HepG2 (cell line): ENCODE measurements at regions not wholly inside any gene's neighbourhood (a gene's known extent, or its start where the extent isn't known, plus 50 kb on each side); places are given as distances from the start of the nearest gene placed in this dataset.

Experiments used
- ATAC-seq: fragments of 200-7000 bp; cut with Tn5 transposase; 3 replicates; pipeline ENCODE4 v1.9.1; 2020; ENCODE audit warnings: mild to moderate bottlenecking, moderate library complexity
- BruUV-seq: library from RNA; stranded (reverse); fragments of 400-500 nt; replicated peaks from 2 replicates; lab custom pipeline; 2021; lab: Mats Ljungman, UMichigan
- CTCF ChIA-PET: fragments of 300-600 bp; formaldehyde crosslinking; extraction: SDS; loops from one replicate; lab custom pipeline; 2021; ENCODE audit warnings: low total read pairs, inconsistent platforms, low intra/inter-chr PET ratio; lab: Yijun Ruan, JAX
- POLR2A ChIA-PET: fragments of 350-600 bp; sonication (Branson Sonifier 250); formaldehyde crosslinking; loops from one replicate; lab custom pipeline; 2020; ENCODE audit warnings: antibody characterized with exemption, inconsistent platforms; lab: Yijun Ruan, JAX
- DNase-seq: peaks from one replicate; pipeline ENCODE4 v3.0.0-alpha.2; 2015; ENCODE audit warnings: low spot score
- FAIRE-seq: peaks from 3 replicates; lab custom pipeline; 2011; peaks lifted over from hg19 to GRCh38; lab: Jason Lieb, UNC
- H2AFZ ChIP-seq: one replicate; pipeline ENCODE4 v1.6.1; 2011; ENCODE audit warnings: low read length, inconsistent platforms
- H3K27ac ChIP-seq: fragments of 300-600 bp; 3 replicates; pipeline ENCODE4 v1.8.0; 2011; ENCODE audit warnings: mixed run types, mild to moderate bottlenecking, mixed read lengths, low read length, inconsistent platforms; ENCODE audit not compliant: insufficient read depth; ENCODE audit errors: extremely low read length
- H3K27me3 ChIP-seq, 2 experiments: fragments of 200-600 bp in 1 of 2; 2 replicates in 1 of 2; 3 replicates in 1 of 2; pipeline versions ENCODE4 v1.6.0 to v1.8.0; 2011; ENCODE audit warnings: low read length in 2 of 2, mild to moderate bottlenecking in 2 of 2, moderate library complexity in 2 of 2, inconsistent platforms in 1 of 2; ENCODE audit not compliant: insufficient read depth in 2 of 2, control insufficient read depth in 1 of 2
- H3K36me3 ChIP-seq, 2 experiments: fragments of 200-600 bp in 1 of 2; replicated peaks in 1 of 2; 2 replicates in 1 of 2; 3 replicates in 1 of 2; pipeline versions ENCODE4 v1.5.1 to v1.8.0; 2011; ENCODE audit warnings: low read length in 2 of 2, inconsistent platforms in 1 of 2; ENCODE audit not compliant: insufficient read depth in 2 of 2, control insufficient read depth in 1 of 2
- H3K4me1 ChIP-seq: 2 replicates; pipeline ENCODE4 v1.5.1; 2012; ENCODE audit warnings: low read length, inconsistent platforms; ENCODE audit not compliant: insufficient read depth
- H3K4me2 ChIP-seq: 2 replicates; pipeline ENCODE4 v1.6.0; 2011; ENCODE audit warnings: low read depth, low read length, inconsistent platforms
- H3K4me3 ChIP-seq, 3 experiments: fragments of 200-600 bp in 1 of 3; sonication (generic), shearing (Covaris generic) in 1 of 3; replicated peaks in 1 of 3; 2 replicates each; pipeline ENCODE4 v1.5.1; 2011 to 2016; ENCODE audit warnings: low read length in 3 of 3, inconsistent platforms in 2 of 3, low read depth in 2 of 3, mild to moderate bottlenecking in 2 of 3, control low read depth in 1 of 3, mixed read lengths in 1 of 3; ENCODE audit not compliant: insufficient read depth in 1 of 3
- H3K79me2 ChIP-seq: one replicate; pipeline ENCODE4 v1.6.1; 2011; ENCODE audit warnings: low read length, inconsistent platforms; ENCODE audit not compliant: insufficient read depth
- H3K9ac ChIP-seq: 2 replicates; pipeline ENCODE4 v1.6.0; 2011; ENCODE audit warnings: mild to moderate bottlenecking, low read depth, low read length, inconsistent platforms; ENCODE audit not compliant: insufficient read depth
- H3K9me3 ChIP-seq: 2 replicates; pipeline ENCODE4 v1.5.1; 2012; ENCODE audit warnings: mild to moderate bottlenecking, low read length
- H4K20me1 ChIP-seq: 2 replicates; pipeline ENCODE4 v1.6.0; 2011; ENCODE audit warnings: inconsistent platforms, mild to moderate bottlenecking, low read length, moderate library complexity; ENCODE audit not compliant: insufficient read depth
- ZC3H4 ChIP-seq: sonication (generic); formaldehyde crosslinking; IDR thresholded peaks from 2 replicates; pipeline ENCODE4 v1.4.0; 2020; ENCODE audit warnings: missing genetic modification reagents, borderline replicate concordance
- ZNF607 ChIP-seq: sonication (generic); formaldehyde crosslinking; IDR thresholded peaks from 2 replicates; pipeline ENCODE4 v1.5.1; 2020; ENCODE audit warnings: missing genetic modification reagents, mild to moderate bottlenecking, borderline replicate concordance
- WGBS: methylation state at CpG from one replicate; pipeline ENCODE4 v1.1.6; 2017; ENCODE audit warnings: low lambda C conversion rate; 5-methylcytosine and 5-hydroxymethylcytosine counted together
- in situ Hi-C: cut with HindIII; loops from 2 replicates; pipeline ENCODE4 v1.10.0; 2017; ENCODE audit warnings: low pct_unique_long_range_greater_than_20kb; ENCODE audit not compliant: extremely low pct_ligation_motif_present
- intact Hi-C: fragments of 100-400 bp; cut with micrococcal nuclease; formaldehyde crosslinking; loops from one replicate; pipeline ENCODE4 v1.10.0; 2022; ENCODE audit not compliant: unreplicated experiment
- TF ChIP-seq, protein P1 (sequence below): conservative IDR thresholded peaks from 2 replicates; pipeline ENCODE4 v1.6.1; 2018; ENCODE audit warnings: missing genetic modification reagents
- TF ChIP-seq, protein P2 (sequence below), 2 experiments: sonication (generic) in 1 of 2; formaldehyde crosslinking in 1 of 2; IDR thresholded peaks; 2 replicates each; pipeline versions ENCODE4 v1.4.0 to v1.6.1; 2016 to 2020; ENCODE audit warnings: borderline replicate concordance in 1 of 2, low read depth in 1 of 2, mild to moderate bottlenecking in 1 of 2, missing genetic modification reagents in 1 of 2

DNA sequence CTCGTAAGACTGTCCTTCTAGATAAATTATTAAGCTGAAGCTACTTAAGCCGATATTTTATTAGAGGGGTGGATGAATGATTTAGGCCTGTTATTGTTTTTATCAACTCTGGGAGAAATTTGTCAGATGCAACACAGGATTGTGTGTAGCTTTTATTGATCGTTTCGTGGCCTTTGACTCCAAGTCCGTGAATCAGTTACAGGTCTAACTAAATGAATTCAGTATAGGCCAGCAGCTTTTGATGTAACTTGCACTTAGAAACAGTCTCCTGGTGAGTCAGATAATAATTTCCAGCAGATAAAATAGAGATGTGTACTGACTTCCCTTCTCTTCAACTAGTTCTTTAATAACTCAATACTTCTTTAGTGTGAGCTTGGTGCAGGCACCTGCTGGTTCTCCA is 341.7 kb upstream of the SMIM30 start:
- CTCF ChIA-PET = no interaction called here
- Histone ChIP-seq H3K79me2 (no peaks in the 10 kb centered on the region), H4K20me1 (no peaks in the 10 kb centered on the region), H3K4me2 (no peak overlapping the region), H3K27ac (no peak overlapping the region), H3K9me3 (no peaks in the 10 kb centered on the region), H3K4me3 (no peak overlapping the region), H3K27me3 (no peaks in the 10 kb centered on the region), H3K9ac (no peak overlapping the region), H3K4me1 (no peaks in the 10 kb centered on the region), H3K36me3 (no peaks in the 10 kb centered on the region), H2AFZ (no peak overlapping the region)
- intact Hi-C loops (no loop called here), in situ Hi-C loops (no loop called here)
- POLR2A ChIA-PET = no interaction called here
- no peak for TF ChIP-seq ZNF607 (CRISPR knock-in tag)
- TF ChIP-seq, protein P1, sequence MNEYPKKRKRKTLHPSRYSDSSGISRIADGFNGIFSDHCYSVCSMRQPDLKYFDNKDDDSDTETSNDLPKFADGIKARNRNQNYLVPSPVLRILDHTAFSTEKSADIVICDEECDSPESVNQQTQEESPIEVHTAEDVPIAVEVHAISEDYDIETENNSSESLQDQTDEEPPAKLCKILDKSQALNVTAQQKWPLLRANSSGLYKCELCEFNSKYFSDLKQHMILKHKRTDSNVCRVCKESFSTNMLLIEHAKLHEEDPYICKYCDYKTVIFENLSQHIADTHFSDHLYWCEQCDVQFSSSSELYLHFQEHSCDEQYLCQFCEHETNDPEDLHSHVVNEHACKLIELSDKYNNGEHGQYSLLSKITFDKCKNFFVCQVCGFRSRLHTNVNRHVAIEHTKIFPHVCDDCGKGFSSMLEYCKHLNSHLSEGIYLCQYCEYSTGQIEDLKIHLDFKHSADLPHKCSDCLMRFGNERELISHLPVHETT (CRISPR knock-in tag) = no peak
- TF ChIP-seq, protein P2, sequence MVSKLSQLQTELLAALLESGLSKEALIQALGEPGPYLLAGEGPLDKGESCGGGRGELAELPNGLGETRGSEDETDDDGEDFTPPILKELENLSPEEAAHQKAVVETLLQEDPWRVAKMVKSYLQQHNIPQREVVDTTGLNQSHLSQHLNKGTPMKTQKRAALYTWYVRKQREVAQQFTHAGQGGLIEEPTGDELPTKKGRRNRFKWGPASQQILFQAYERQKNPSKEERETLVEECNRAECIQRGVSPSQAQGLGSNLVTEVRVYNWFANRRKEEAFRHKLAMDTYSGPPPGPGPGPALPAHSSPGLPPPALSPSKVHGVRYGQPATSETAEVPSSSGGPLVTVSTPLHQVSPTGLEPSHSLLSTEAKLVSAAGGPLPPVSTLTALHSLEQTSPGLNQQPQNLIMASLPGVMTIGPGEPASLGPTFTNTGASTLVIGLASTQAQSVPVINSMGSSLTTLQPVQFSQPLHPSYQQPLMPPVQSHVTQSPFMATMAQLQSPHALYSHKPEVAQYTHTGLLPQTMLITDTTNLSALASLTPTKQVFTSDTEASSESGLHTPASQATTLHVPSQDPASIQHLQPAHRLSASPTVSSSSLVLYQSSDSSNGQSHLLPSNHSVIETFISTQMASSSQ (IDR thresholded peaks at IDR 0.05; ENCODE audit: low read depth) = no peak
- TF ChIP-seq, protein P2 (CRISPR knock-in tag; IDR thresholded peaks at IDR 0.05; ENCODE audit: borderline replicate concordance) = no peak
- no peak for TF ChIP-seq ZC3H4
- BruUV-seq = no TSS peak
- 2% methylated on average over 5 of the region's 5 CpGs for WGBS
- DNase-seq (no peak), FAIRE-seq (no peak), ATAC-seq (peak; percentile 53; the same call in 2 of the 3 replicates)
